WERI-Rb-1 (cell line): ENCODE measurements at regions not wholly inside any gene's neighbourhood (a gene's known extent, or its start where the extent isn't known, plus 50 kb on each side); places are given as distances from the start of the nearest gene placed in this dataset.

Experiments used
- DNase-seq: peaks from one replicate; pipeline ENCODE4 v3.0.0-alpha.2; 2020
- H3K27ac ChIP-seq: fragments of 250-450 bp; sonication (Bioruptor Pico); 2 replicates; pipeline ENCODE4 v1.5.1; 2020; ENCODE audit warnings: mild to moderate bottlenecking, moderate library complexity
- H3K27me3 ChIP-seq: fragments of 250-450 bp; sonication (Bioruptor Pico); 2 replicates; pipeline ENCODE4 v1.5.1; 2021; ENCODE audit warnings: mild to moderate bottlenecking, low read depth, moderate library complexity; ENCODE audit not compliant: insufficient read depth, severe bottlenecking
- H3K36me3 ChIP-seq: fragments of 250-450 bp; sonication (Bioruptor Pico); 2 replicates; pipeline ENCODE4 v1.5.1; 2020; ENCODE audit warnings: mild to moderate bottlenecking, moderate library complexity
- H3K4me3 ChIP-seq: 2 replicates; pipeline ENCODE4 v1.5.1; 2011; ENCODE audit warnings: low read depth, mild to moderate bottlenecking, control low read depth, low read length
- H3K9me3 ChIP-seq: fragments of 250-450 bp; sonication (Bioruptor Pico); 2 replicates; pipeline ENCODE4 v1.5.1; 2021; ENCODE audit warnings: mild to moderate bottlenecking, moderate library complexity; ENCODE audit not compliant: severe bottlenecking
- CTCF ChIP-seq: IDR thresholded peaks from 2 replicates; pipeline ENCODE4 v1.5.1; 2011; ENCODE audit warnings: low read depth, mild to moderate bottlenecking, control low read depth, inconsistent platforms, low read length

- no peaks in the 10 kb centered on the region for H3K36me3 ChIP-seq
- TF ChIP-seq CTCF: no peak
These were observed 282.9 kb downstream of the OLFM4 start for GRCh38 chr13:53311561-53311960.

GRCh38 chr13:53321296-53321801 is 292.7 kb downstream of the OLFM4 start:
- Histone ChIP-seq H3K4me3 (no peak overlapping the region), H3K36me3 (no peaks in the 10 kb centered on the region), H3K9me3 (no peaks in the 10 kb centered on the region), H3K27me3 (no peaks in the 10 kb centered on the region), H3K27ac (no peak overlapping the region)
- TF ChIP-seq CTCF: no peak
- DNase-seq: no peak

More at GRCh38 chr13:53311561-53311960, 282.9 kb downstream of the OLFM4 start:
- Histone ChIP-seq H3K27ac (no peak overlapping the region), H3K4me3 (no peak overlapping the region), H3K9me3 (no peaks in the 10 kb centered on the region), H3K27me3 (no peaks in the 10 kb centered on the region)
- DNase-seq: peak; percentile 45

GRCh38 chr13:53324656-53325055 is 296.0 kb downstream of the OLFM4 start:
- TF ChIP-seq CTCF: no peak
- no peaks in the 10 kb centered on the region for H3K36me3 ChIP-seq
- H3K4me3 ChIP-seq: no peak overlapping the region
- no peak for DNase-seq
- H3K27ac ChIP-seq: no peak overlapping the region
- no peaks in the 10 kb centered on the region for H3K9me3 ChIP-seq
- H3K27me3 ChIP-seq: no peaks in the 10 kb centered on the region

GRCh38 chr13:53326716-53327115 is 298.1 kb downstream of the OLFM4 start:
- H3K9me3 ChIP-seq: no peaks in the 10 kb centered on the region
- TF ChIP-seq CTCF: no peak
- H3K27ac ChIP-seq: no peak overlapping the region
- H3K27me3 ChIP-seq: no peaks in the 10 kb centered on the region
- no peaks in the 10 kb centered on the region for H3K36me3 ChIP-seq
- no peak for DNase-seq
- no peak overlapping the region for H3K4me3 ChIP-seq

GRCh38 chr13:53327680-53328315 is 299.2 kb downstream of the OLFM4 start:
- no peaks in the 10 kb centered on the region for H3K9me3 ChIP-seq
- DNase-seq: no peak
- H3K36me3 ChIP-seq: no peaks in the 10 kb centered on the region
- no peak overlapping the region for H3K4me3 ChIP-seq
- no peak overlapping the region for H3K27ac ChIP-seq
- TF ChIP-seq CTCF: no peak
- no peaks in the 10 kb centered on the region for H3K27me3 ChIP-seq
